ENCODE measurements at regions not wholly inside any gene's neighbourhood (a gene's known extent, or its start where the extent isn't known, plus 50 kb on each side); places are given as distances from the start of the nearest gene placed in this dataset.

GRCh38 chr10:36450380-36450779 is 675.0 kb upstream of the ANKRD30A start:
- ATAC-seq (ENCODE audit: low read depth) (no peak), DNase-seq (no peak)
- POLR2A ChIA-PET, result no interaction called here
- no peaks in the 10 kb centered on the region for H3K9me3 Mint-ChIP-seq
- intact Hi-C loops (cut with micrococcal nuclease), result no loop called here
- H3K4me1 Mint-ChIP-seq, result no peaks in the 10 kb centered on the region
- H3K4me3 Mint-ChIP-seq, result no peak overlapping the region
- TF ChIP-seq, protein P1, sequence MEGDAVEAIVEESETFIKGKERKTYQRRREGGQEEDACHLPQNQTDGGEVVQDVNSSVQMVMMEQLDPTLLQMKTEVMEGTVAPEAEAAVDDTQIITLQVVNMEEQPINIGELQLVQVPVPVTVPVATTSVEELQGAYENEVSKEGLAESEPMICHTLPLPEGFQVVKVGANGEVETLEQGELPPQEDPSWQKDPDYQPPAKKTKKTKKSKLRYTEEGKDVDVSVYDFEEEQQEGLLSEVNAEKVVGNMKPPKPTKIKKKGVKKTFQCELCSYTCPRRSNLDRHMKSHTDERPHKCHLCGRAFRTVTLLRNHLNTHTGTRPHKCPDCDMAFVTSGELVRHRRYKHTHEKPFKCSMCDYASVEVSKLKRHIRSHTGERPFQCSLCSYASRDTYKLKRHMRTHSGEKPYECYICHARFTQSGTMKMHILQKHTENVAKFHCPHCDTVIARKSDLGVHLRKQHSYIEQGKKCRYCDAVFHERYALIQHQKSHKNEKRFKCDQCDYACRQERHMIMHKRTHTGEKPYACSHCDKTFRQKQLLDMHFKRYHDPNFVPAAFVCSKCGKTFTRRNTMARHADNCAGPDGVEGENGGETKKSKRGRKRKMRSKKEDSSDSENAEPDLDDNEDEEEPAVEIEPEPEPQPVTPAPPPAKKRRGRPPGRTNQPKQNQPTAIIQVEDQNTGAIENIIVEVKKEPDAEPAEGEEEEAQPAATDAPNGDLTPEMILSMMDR (IDR thresholded peaks at IDR 0.05), result no peak
- no peaks in the 10 kb centered on the region for H3K36me3 Mint-ChIP-seq (ENCODE audit: low read depth)
- CTCF ChIA-PET, result no interaction called here
- no peaks in the 10 kb centered on the region for H3K27me3 Mint-ChIP-seq
- H3K27ac Mint-ChIP-seq, result no peak overlapping the region

DNA sequence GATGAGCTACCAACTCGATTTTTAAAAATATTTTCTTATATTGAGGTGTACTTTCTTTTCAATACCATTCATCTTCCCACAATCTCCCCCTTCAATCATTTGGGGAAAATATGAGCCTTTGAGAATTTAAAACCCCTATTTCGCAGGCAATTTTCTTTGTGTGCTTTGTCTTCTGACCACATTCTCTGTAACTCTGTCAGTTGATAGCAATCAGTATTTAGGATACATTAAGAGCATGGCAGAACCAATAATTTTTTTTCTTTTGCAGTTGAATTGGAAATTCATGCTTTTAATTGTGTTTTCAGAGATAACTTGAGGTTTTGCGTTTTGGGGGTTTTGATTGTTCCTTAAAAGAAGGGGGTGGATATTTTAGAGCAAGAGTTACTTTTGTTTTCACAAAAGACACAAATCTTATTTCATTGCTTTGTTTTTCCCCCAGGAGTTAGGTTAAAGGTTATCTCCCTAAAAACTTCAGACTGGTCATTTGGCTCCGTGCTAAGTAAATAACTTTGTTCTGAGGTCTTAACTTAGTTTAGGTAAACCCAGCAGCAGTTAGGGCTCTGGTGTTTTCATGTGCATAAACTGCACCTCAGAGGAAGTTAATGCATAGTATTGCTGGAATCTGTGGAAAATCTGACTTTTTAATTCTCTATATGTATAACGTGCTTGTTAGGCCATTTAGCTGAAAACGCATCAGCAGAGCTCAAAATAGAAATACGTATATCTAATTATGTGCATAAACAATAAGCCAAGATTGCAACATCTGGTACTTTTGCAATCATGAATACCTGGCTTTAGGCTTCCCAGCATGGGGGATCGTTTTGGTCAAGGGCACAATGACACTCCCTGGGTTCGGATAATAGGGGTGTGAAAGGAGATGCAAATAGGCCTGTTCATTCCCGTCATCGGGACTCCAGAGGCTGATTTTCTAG is 676.4 kb upstream of the ANKRD30A start:
- H3K4me3 Mint-ChIP-seq, result no peak overlapping the region
- no peaks in the 10 kb centered on the region for H3K27me3 Mint-ChIP-seq
- no peak for DNase-seq
- no peaks in the 10 kb centered on the region for H3K9me3 Mint-ChIP-seq
- H3K36me3 Mint-ChIP-seq (ENCODE audit: low read depth), result no peaks in the 10 kb centered on the region
- POLR2A ChIA-PET, result no interaction called here
- TF ChIP-seq, protein P1 (IDR thresholded peaks at IDR 0.05), result no peak
- ATAC-seq (ENCODE audit: low read depth), result no peak
- intact Hi-C loops (cut with micrococcal nuclease), result no loop called here
- no peak overlapping the region for H3K27ac Mint-ChIP-seq
- H3K4me1 Mint-ChIP-seq, result no peaks in the 10 kb centered on the region
- CTCF ChIA-PET, result no interaction called here

GRCh38 chr10:36446881-36447280 is 678.5 kb upstream of the ANKRD30A start:
- CTCF ChIA-PET, result no interaction called here
- Mint-ChIP-seq H3K4me3 (no peak overlapping the region), H3K27ac (no peak overlapping the region)

GRCh38 chr10:36443233-36443632 is 682.2 kb upstream of the ANKRD30A start:
- no peaks in the 10 kb centered on the region for H3K27me3 Mint-ChIP-seq
- no peak for DNase-seq
- intact Hi-C loops (cut with micrococcal nuclease), result no loop called here

More at GRCh38 chr10:36446881-36447280, 678.5 kb upstream of the ANKRD30A start:
- Mint-ChIP-seq H3K9me3 (no peaks in the 10 kb centered on the region), H3K27me3 (no peaks in the 10 kb centered on the region), H3K4me1 (no peaks in the 10 kb centered on the region), H3K36me3 (ENCODE audit: low read depth) (no peaks in the 10 kb centered on the region)
- TF ChIP-seq, protein P1 (IDR thresholded peaks at IDR 0.05), result no peak
- POLR2A ChIA-PET, result no interaction called here
- intact Hi-C loops (cut with micrococcal nuclease), result no loop called here
- DNase-seq (no peak), ATAC-seq (ENCODE audit: low read depth) (no peak)

GRCh38 chr10:36441557-36441956 is 683.8 kb upstream of the ANKRD30A start:
- ATAC-seq (ENCODE audit: low read depth) (no peak), DNase-seq (no peak)
- H3K9me3 Mint-ChIP-seq, result no peaks in the 10 kb centered on the region
- no peak overlapping the region for H3K27ac Mint-ChIP-seq
- ChIA-PET POLR2A (no interaction called here), CTCF (no interaction called here)
- H3K4me1 Mint-ChIP-seq, result no peaks in the 10 kb centered on the region
- TF ChIP-seq, protein P1 (IDR thresholded peaks at IDR 0.05), result no peak
- H3K4me3 Mint-ChIP-seq, result no peak overlapping the region
- H3K36me3 Mint-ChIP-seq (ENCODE audit: low read depth), result no peaks in the 10 kb centered on the region
- intact Hi-C loops (cut with micrococcal nuclease), result no loop called here
- no peaks in the 10 kb centered on the region for H3K27me3 Mint-ChIP-seq

More at GRCh38 chr10:36443233-36443632, 682.2 kb upstream of the ANKRD30A start:
- H3K36me3 Mint-ChIP-seq (ENCODE audit: low read depth), result no peaks in the 10 kb centered on the region
- no peaks in the 10 kb centered on the region for H3K9me3 Mint-ChIP-seq
- no peak overlapping the region for H3K27ac Mint-ChIP-seq
- no peak overlapping the region for H3K4me3 Mint-ChIP-seq
- ChIA-PET CTCF (no interaction called here), POLR2A (no interaction called here)
- H3K4me1 Mint-ChIP-seq, result no peaks in the 10 kb centered on the region
- no peak for ATAC-seq (ENCODE audit: low read depth)
- TF ChIP-seq, protein P1 (IDR thresholded peaks at IDR 0.05), result no peak
